ENCODE measurements at regions not wholly inside any gene's neighbourhood (a gene's known extent, or its start where the extent isn't known, plus 50 kb on each side); places are given as distances from the start of the nearest gene placed in this dataset.

DNA sequence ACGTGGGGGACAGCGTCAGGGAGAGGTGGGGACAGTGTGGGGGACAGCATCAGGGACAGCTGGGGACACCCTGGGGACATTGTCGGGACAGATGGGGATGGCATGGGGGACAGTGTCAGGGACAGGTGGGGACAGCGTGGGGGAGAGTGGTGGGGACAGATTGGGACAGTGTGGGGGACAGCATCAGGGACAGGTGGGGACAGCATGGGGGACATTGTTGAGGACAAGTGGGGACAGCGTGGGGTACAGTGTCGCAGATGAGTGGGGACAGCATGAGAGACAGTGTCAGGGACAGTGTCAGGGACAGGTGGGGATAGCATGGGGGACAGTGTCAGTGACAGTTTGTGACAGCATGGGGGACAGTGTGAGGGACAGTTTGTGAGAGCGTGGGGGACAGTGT lies 240.9 kb downstream of the TMEM121 start:
- TF ChIP-seq EZH2 (IDR thresholded peaks at IDR 0.05; ENCODE audit: low read depth, low read length, severe bottlenecking) (no peak), POLR2AphosphoS5 (IDR thresholded peaks at IDR 0.05; ENCODE audit: low read depth, low read length) (no peak), ZNF274 (IDR thresholded peaks at IDR 0.05; ENCODE audit: borderline replicate concordance, extremely low read depth, low read length) (no peak), TAF7 (optimal IDR thresholded peaks at IDR 0.05; ENCODE audit: borderline replicate concordance, low read depth, low read length) (no peak), TBP (IDR thresholded peaks at IDR 0.05; ENCODE audit: low read depth, low read length) (no peak), CHD1 (IDR thresholded peaks at IDR 0.05; ENCODE audit: low read depth, low read length) (no peak), RXRA (IDR thresholded peaks at IDR 0.05; ENCODE audit: insufficient read depth, low read depth, low read length) (no peak), JUND (IDR thresholded peaks at IDR 0.05; ENCODE audit: low read length) (no peak), JUN (IDR thresholded peaks at IDR 0.05; ENCODE audit: low read depth, low read length) (no peak), POLR2A (IDR thresholded peaks at IDR 0.05; ENCODE audit: control extremely low read depth in 1 of 2, low read depth in 2 of 2, low read length in 2 of 2) (no peak)
- TF ChIP-seq, protein P1, sequence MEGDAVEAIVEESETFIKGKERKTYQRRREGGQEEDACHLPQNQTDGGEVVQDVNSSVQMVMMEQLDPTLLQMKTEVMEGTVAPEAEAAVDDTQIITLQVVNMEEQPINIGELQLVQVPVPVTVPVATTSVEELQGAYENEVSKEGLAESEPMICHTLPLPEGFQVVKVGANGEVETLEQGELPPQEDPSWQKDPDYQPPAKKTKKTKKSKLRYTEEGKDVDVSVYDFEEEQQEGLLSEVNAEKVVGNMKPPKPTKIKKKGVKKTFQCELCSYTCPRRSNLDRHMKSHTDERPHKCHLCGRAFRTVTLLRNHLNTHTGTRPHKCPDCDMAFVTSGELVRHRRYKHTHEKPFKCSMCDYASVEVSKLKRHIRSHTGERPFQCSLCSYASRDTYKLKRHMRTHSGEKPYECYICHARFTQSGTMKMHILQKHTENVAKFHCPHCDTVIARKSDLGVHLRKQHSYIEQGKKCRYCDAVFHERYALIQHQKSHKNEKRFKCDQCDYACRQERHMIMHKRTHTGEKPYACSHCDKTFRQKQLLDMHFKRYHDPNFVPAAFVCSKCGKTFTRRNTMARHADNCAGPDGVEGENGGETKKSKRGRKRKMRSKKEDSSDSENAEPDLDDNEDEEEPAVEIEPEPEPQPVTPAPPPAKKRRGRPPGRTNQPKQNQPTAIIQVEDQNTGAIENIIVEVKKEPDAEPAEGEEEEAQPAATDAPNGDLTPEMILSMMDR (IDR thresholded peaks at IDR 0.05; ENCODE audit: control extremely low read depth in 1 of 3, insufficient read depth in 1 of 3, low read depth in 1 of 3, low read length in 3 of 3), result no peak

All from H1 (cell line).